Limb (tissue), 2 donors: ENCODE measurements at regions not wholly inside any gene's neighbourhood (a gene's known extent, or its start where the extent isn't known, plus 50 kb on each side); places are given as distances from the start of the nearest gene placed in this dataset.
A peak's percentile ranks its signal among the peaks of the same experiment; 100 is the strongest.
"Not testable (repeated sequence)": the region's sequence is repeated elsewhere in the genome, so short reads cannot be mapped to it uniquely, and the experiment has no call there.

Source experiments
- DNase-seq, 2 donors: peaks; one replicate each; pipeline ENCODE4 v3.0.0-alpha.2; 2016; ENCODE audit errors: extremely low spot score in 2 of 2

- no peak for DNase-seq
Measured at GRCh38 chr9:82376677-82377232, 388.2 kb downstream of the SPATA31D1 start.

- DNase-seq: no peak
Measured at GRCh38 chr9:82382887-82383616, 394.5 kb downstream of the SPATA31D1 start.

- DNase-seq: no peak
Measured at GRCh38 chr9:82385633-82386032, 397.1 kb downstream of the SPATA31D1 start.

- DNase-seq: no peak
Measured at GRCh38 chr9:82397534-82397933, 409.0 kb downstream of the SPATA31D1 start.

GRCh38 chr9:82404196-82404870 is 415.8 kb downstream of the SPATA31D1 start:
- DNase-seq: no peak

- no peak for DNase-seq
Measured at GRCh38 chr9:82404881-82405280, 416.3 kb downstream of the SPATA31D1 start.

- no peak for DNase-seq
Measured at GRCh38 chr9:82406456-82407085, 418.0 kb downstream of the SPATA31D1 start.

- no peak for DNase-seq
Measured at GRCh38 chr9:82410306-82410705, 421.7 kb downstream of the SPATA31D1 start.

GRCh38 chr9:82410866-82411265 is 422.3 kb downstream of the SPATA31D1 start:
- no peak for DNase-seq

- DNase-seq: no peak
Measured at GRCh38 chr9:82412586-82413305, 424.2 kb downstream of the SPATA31D1 start.

- no peak for DNase-seq
Measured at GRCh38 chr9:82417501-82417900, 428.9 kb downstream of the SPATA31D1 start.

GRCh38 chr9:82418334-82418733 is 429.8 kb downstream of the SPATA31D1 start:
- DNase-seq: no peak

GRCh38 chr9:82419696-82420486 is 431.3 kb downstream of the SPATA31D1 start:
- DNase-seq: no peak

GRCh38 chr9:82421498-82421897 is 432.9 kb downstream of the SPATA31D1 start:
- peak in 1 of 2 donors; percentile 37 for DNase-seq

- no peak for DNase-seq
Measured at GRCh38 chr9:82423700-82424099, 435.1 kb downstream of the SPATA31D1 start.

- DNase-seq: no peak
Measured at GRCh38 chr9:82424599-82425120, 436.1 kb downstream of the SPATA31D1 start.

GRCh38 chr9:82431121-82431520 is 442.5 kb downstream of the SPATA31D1 start:
- no peak for DNase-seq

GRCh38 chr9:82433290-82433931 is 444.8 kb downstream of the SPATA31D1 start:
- DNase-seq: not testable (repeated sequence)

- DNase-seq: no peak
Measured at GRCh38 chr9:82436475-82436874, 447.9 kb downstream of the SPATA31D1 start.

- DNase-seq: not testable (repeated sequence)
Measured at GRCh38 chr9:82437183-82437582, 448.6 kb downstream of the SPATA31D1 start.
